ENCODE measurements at regions not wholly inside any gene's neighbourhood (a gene's known extent, or its start where the extent isn't known, plus 50 kb on each side); places are given as distances from the start of the nearest gene placed in this dataset.

- no peak for TF ChIP-seq E2F4 (CRISPR knock-in tag; IDR thresholded peaks at IDR 0.05; ENCODE audit: borderline replicate concordance, low read depth)
- no peak for TF ChIP-seq ZNF219 (CRISPR knock-in tag; IDR thresholded peaks at IDR 0.05; ENCODE audit: borderline replicate concordance)
Observed at GRCh38 chr1:61515096-61515495, 209.8 kb downstream of the TM2D1 start (continued).
